Activated naive CD4-positive, alpha-beta T cell treated with anti-CD3 and anti-CD28 coated beads, Interleukin-2, amount 50 U/mL, for 72 hours (primary cell): ENCODE measurements at regions not wholly inside any gene's neighbourhood (a gene's known extent, or its start where the extent isn't known, plus 50 kb on each side); places are given as distances from the start of the nearest gene placed in this dataset.

Experiments used
- ATAC-seq, 2 donors: fragments of 150-1000 bp; cut with Tn5 transposase; 2 replicates each; pipeline ENCODE4 v1.10.0; 2021; ENCODE audit warnings: mild to moderate bottlenecking in 2 of 2, moderate library complexity in 2 of 2
- DNase-seq, 2 donors: peaks; one replicate each; pipeline ENCODE4 v3.0.0; 2021 to 2022; ENCODE audit warnings: low spot score in 2 of 2
- H3K27ac Mint-ChIP-seq, 2 donors: one replicate each; pipeline ENCODE4 v1.8.0; 2022; ENCODE audit warnings: mild to moderate bottlenecking in 2 of 2, mixed read lengths in 2 of 2
- H3K36me3 Mint-ChIP-seq, 2 donors: one replicate each; pipeline ENCODE4 v1.8.0; 2022; ENCODE audit warnings: mixed read lengths in 2 of 2
- H3K9me3 Mint-ChIP-seq, 2 donors: one replicate each; pipeline ENCODE4 v1.8.0; 2022; ENCODE audit warnings: mixed read lengths in 2 of 2

DNA sequence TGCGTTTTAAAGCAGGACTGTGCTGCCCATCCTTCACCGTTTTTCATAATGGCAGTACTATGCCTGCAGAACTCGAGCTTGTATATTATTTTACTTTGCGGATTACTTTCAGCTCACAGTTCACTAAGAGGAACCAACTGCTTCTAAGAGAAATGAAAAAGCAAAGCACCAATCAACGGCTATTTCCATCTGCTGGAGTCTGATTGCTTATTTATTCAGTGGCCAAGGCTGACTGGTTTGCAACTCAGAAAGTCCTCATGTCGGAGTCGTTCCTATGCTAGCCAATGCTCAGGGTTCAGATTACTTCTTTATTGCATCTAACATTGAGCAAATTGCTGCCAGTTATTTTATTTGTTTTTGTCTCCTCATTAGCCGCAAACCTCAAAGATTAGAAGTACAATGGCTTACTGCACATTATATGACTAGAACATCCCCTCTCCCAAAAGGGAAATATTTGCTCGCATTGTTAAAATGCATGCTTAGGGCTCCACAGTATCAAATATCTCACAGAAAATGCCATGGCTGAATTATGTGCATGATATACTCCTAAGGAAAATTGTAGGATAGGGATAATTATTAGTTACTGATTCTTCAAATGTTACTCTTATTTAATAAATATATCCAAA lies 1628.2 kb upstream of the ADGRL3 start:
- Mint-ChIP-seq H3K9me3 (peaks cover 4% of the 10 kb centered on the region in 2 donors), H3K36me3 (no peaks in the 10 kb centered on the region), H3K27ac (no peak overlapping the region)
- no peak for ATAC-seq
- no peak for DNase-seq

- ATAC-seq = no peak
Measured at GRCh38 chr4:59583845-59584568, 1616.1 kb upstream of the ADGRL3 start.

DNA sequence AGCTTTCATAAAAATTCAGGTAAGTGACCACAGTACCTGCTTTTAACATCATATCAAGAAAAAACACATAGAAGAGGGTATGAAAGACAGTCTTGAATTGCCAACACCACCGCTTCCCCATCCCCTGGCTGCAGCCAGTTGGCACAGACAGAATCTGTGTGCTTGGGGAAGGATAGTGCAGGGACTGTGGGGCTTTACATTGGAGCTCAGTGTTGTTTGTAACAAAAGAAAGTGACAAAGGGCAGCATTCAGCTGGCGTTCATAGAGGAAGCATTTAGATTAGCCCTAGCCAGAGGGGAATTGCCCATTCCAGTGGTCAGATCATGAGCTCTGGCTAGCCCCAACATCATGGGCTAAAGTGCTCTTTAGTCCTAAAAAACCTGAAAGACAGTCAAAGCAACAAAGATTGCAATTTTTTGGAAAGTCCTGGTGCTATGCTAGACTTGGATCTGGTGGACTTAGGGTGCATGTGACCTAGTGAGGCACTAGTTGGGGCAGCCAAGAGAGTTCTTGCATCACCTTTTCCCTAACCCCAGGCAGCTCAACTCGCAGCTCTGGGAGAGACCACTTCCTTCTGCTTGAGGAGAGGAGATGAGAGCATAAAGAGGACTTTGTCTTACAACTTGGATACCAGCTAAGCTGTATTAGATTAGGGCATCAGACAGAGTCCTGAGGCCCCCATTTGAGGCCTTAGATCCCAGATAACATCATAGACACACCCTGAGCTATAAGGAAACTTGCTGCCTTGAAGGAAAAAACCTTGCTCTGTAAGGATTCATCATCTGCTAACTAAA lies 1602.4 kb upstream of the ADGRL3 start:
- DNase-seq (no peak), ATAC-seq (no peak)
- H3K9me3 Mint-ChIP-seq = peaks cover 18 to 28% of the 10 kb centered on the region in 2 donors
- peaks cover 0 to 8% of the 10 kb centered on the region in 2 donors for H3K36me3 Mint-ChIP-seq
- no peak overlapping the region for H3K27ac Mint-ChIP-seq

More at GRCh38 chr4:59583845-59584568, 1616.1 kb upstream of the ADGRL3 start:
- H3K27ac Mint-ChIP-seq = no peak overlapping the region
- H3K9me3 Mint-ChIP-seq = peaks cover 25 to 28% of the 10 kb centered on the region in 2 donors
- H3K36me3 Mint-ChIP-seq = peaks cover 10 to 28% of the 10 kb centered on the region in 2 donors
- no peak for DNase-seq

DNA sequence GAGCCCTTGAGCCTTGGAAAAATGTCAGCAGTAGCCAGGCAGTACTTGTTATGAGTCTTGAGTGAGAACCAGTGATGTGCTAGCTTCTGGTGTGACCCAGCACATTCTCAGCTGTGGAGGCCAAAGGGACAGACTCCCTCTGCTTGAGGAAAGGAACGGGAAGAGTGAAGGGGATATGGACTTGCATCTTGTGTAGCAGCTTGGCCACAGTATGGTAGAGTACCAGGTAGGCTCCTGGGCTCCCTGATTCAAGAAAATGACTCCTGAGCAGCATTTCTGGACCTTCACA lies 1601.9 kb upstream of the ADGRL3 start:
- DNase-seq = no peak
- ATAC-seq = no peak
- peaks cover 18 to 29% of the 10 kb centered on the region in 2 donors for H3K9me3 Mint-ChIP-seq
- peaks cover 0 to 8% of the 10 kb centered on the region in 2 donors for H3K36me3 Mint-ChIP-seq
- H3K27ac Mint-ChIP-seq = no peak overlapping the region

- Mint-ChIP-seq H3K36me3 (peaks cover 0 to 4% of the 10 kb centered on the region in 2 donors), H3K9me3 (peaks cover 24 to 27% of the 10 kb centered on the region in 2 donors), H3K27ac (no peak overlapping the region)
- ATAC-seq (no peak), DNase-seq (no peak)
Measured at GRCh38 chr4:59608466-59608865, 1591.7 kb upstream of the ADGRL3 start.

GRCh38 chr4:59612235-59612634 lies 1587.9 kb upstream of the ADGRL3 start:
- no peak for DNase-seq
- H3K9me3 Mint-ChIP-seq = peaks cover 15 to 27% of the 10 kb centered on the region in 2 donors
- no peak overlapping the region for H3K27ac Mint-ChIP-seq
- ATAC-seq = no peak
- H3K36me3 Mint-ChIP-seq = no peaks in the 10 kb centered on the region

GRCh38 chr4:59615316-59615715 lies 1584.8 kb upstream of the ADGRL3 start:
- H3K36me3 Mint-ChIP-seq = no peaks in the 10 kb centered on the region
- H3K9me3 Mint-ChIP-seq = peaks cover 17 to 25% of the 10 kb centered on the region in 2 donors
- H3K27ac Mint-ChIP-seq = no peak overlapping the region
- DNase-seq (no peak), ATAC-seq (no peak)

DNA sequence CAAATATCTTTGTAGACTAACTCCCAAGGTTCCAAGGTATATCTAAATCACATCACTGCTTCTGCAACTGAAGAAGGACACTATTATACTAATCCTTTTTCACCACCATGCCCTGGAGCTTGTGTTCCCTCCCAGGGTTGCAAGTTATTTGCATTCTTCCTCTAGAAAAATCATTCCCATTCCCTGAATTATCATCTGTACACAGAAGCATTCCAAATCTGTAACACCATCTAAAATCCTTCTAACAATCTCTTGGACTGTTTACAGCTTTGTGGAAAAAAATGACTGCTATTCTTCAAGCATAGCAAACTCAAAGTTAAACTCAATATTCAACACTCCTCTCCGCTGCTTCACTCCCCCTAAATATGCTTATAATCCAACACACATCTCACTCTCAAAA lies 1570.8 kb upstream of the ADGRL3 start:
- peaks cover 0 to 6% of the 10 kb centered on the region in 2 donors for H3K36me3 Mint-ChIP-seq
- no peak for ATAC-seq
- H3K27ac Mint-ChIP-seq = no peak overlapping the region
- H3K9me3 Mint-ChIP-seq = peaks cover 13 to 30% of the 10 kb centered on the region in 2 donors
- no peak for DNase-seq

DNA sequence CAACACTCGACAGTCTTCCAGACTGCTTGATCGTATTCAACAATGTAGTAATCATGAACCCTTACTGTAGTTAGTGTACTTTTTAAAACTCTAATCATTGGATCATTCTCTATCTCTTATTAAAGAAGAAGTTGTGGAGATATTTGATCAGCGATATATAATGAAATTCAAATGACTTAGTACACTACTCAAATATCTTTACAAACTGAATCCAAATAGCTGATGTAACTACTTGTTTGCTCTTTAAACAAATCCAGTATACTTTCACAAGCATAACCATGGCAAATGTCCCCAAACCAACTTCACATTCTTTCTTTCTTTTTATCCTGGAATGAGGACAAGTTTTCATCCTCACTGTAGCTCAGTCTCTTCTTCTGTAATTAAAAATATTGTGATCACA lies 1569.9 kb upstream of the ADGRL3 start:
- no peak overlapping the region for H3K27ac Mint-ChIP-seq
- H3K9me3 Mint-ChIP-seq = peaks cover 13 to 30% of the 10 kb centered on the region in 2 donors
- DNase-seq (no peak), ATAC-seq (no peak)
- H3K36me3 Mint-ChIP-seq = peaks cover 0 to 6% of the 10 kb centered on the region in 2 donors

GRCh38 chr4:59630922-59631321 lies 1569.2 kb upstream of the ADGRL3 start:
- Mint-ChIP-seq H3K27ac (no peak overlapping the region), H3K9me3 (peaks cover 17 to 37% of the 10 kb centered on the region in 2 donors), H3K36me3 (peaks cover 6% of the 10 kb centered on the region in 2 donors)
- ATAC-seq (no peak), DNase-seq (no peak)

- no peak for ATAC-seq
- DNase-seq = no peak
- Mint-ChIP-seq H3K9me3 (peaks cover 29 to 32% of the 10 kb centered on the region in 2 donors), H3K36me3 (peaks cover 6 to 7% of the 10 kb centered on the region in 2 donors), H3K27ac (no peak overlapping the region)
Measured at GRCh38 chr4:59637596-59637995, 1562.5 kb upstream of the ADGRL3 start.

GRCh38 chr4:59643682-59644081 lies 1556.4 kb upstream of the ADGRL3 start:
- DNase-seq (no peak), ATAC-seq (no peak)
- Mint-ChIP-seq H3K36me3 (no peaks in the 10 kb centered on the region), H3K27ac (no peak overlapping the region), H3K9me3 (peaks cover 4 to 7% of the 10 kb centered on the region in 2 donors)

DNA sequence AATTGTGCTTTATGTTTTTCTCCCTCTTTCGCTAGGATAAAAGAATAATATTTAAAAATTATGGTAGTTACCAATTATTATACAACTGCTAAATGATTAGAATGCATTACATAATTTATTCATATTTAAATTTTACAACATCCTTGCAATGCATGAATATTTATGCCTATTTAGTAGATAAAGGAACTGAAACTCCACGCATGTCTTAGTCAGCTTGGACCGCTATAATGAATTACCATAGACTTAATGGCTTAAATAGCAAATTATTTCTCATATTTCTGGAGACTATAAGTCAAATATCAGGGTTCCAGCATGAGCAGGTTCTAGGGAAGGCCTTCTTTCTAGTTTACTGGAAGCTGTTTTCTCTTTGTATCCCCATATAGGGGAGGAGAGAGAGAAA lies 1555.4 kb upstream of the ADGRL3 start:
- Mint-ChIP-seq H3K9me3 (peaks cover 0 to 4% of the 10 kb centered on the region in 2 donors), H3K36me3 (no peaks in the 10 kb centered on the region), H3K27ac (no peak overlapping the region)
- DNase-seq = no peak
- ATAC-seq = no peak

GRCh38 chr4:59646082-59646481 lies 1554.0 kb upstream of the ADGRL3 start:
- Mint-ChIP-seq H3K27ac (no peak overlapping the region), H3K36me3 (no peaks in the 10 kb centered on the region), H3K9me3 (peaks cover 7% of the 10 kb centered on the region in 2 donors)
- ATAC-seq = no peak
- DNase-seq = no peak

GRCh38 chr4:59647011-59647410 lies 1553.1 kb upstream of the ADGRL3 start:
- DNase-seq = no peak
- H3K27ac Mint-ChIP-seq = no peak overlapping the region
- no peaks in the 10 kb centered on the region for H3K36me3 Mint-ChIP-seq
- peaks cover 7 to 12% of the 10 kb centered on the region in 2 donors for H3K9me3 Mint-ChIP-seq
- no peak for ATAC-seq

- DNase-seq = no peak
- no peak overlapping the region for H3K27ac Mint-ChIP-seq
- H3K9me3 Mint-ChIP-seq = peaks cover 10 to 13% of the 10 kb centered on the region in 2 donors
- ATAC-seq = no peak
- no peaks in the 10 kb centered on the region for H3K36me3 Mint-ChIP-seq
Measured at GRCh38 chr4:59647500-59647899, 1552.6 kb upstream of the ADGRL3 start.

DNA sequence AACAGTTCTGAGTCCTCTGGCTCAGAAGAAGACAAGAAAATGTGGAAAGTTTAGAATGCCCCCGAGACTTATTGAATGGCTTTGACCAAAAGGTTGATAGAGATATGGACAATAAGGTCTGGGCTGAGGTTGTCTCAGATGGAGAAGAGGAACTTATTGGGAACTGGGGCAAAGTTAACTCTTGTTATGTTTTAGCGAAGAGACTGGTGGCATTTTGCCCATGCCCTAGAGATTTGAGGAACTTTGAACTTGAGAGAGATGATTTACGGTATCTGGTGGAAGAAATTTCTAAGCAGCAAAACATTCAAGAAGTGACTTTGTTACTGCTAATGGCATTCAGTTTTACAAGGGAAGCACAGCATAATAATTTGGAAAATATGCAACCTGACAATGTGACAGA lies 1549.3 kb upstream of the ADGRL3 start:
- Mint-ChIP-seq H3K9me3 (peaks cover 13 to 15% of the 10 kb centered on the region in 2 donors), H3K36me3 (no peaks in the 10 kb centered on the region), H3K27ac (no peak overlapping the region)
- DNase-seq (no peak), ATAC-seq (no peak)
